Colonic mucosa (tissue), 4 donors: ENCODE measurements at regions not wholly inside any gene's neighbourhood (a gene's known extent, or its start where the extent isn't known, plus 50 kb on each side); places are given as distances from the start of the nearest gene placed in this dataset.
A peak's percentile ranks its signal among the peaks of the same experiment; 100 is the strongest.

Experiments
- DNase-seq: peaks from one replicate; pipeline ENCODE4 v3.0.0-alpha.2; 2020
- H3K27ac ChIP-seq: fragments of 200-600 bp; one replicate; pipeline ENCODE4 v1.8.0; 2021
- H3K27me3 ChIP-seq: fragments of 200-600 bp; one replicate; pipeline ENCODE4 v1.8.0; 2021
- H3K36me3 ChIP-seq: fragments of 200-600 bp; one replicate; pipeline ENCODE4 v1.8.0; 2021
- H3K4me1 ChIP-seq: fragments of 200-600 bp; one replicate; pipeline ENCODE4 v1.8.0; 2021; ENCODE audit warnings: mild to moderate bottlenecking
- H3K4me3 ChIP-seq: fragments of 200-600 bp; one replicate; pipeline ENCODE4 v1.8.0; 2021
- H3K9ac ChIP-seq, 2 donors: one replicate each; pipeline ENCODE4 v1.7.0; 2013; ENCODE audit warnings: control low read depth in 2 of 2, low read depth in 2 of 2, low read length in 2 of 2
- H3K9me3 ChIP-seq: fragments of 200-600 bp; one replicate; pipeline ENCODE4 v1.8.0; 2021
- CTCF ChIP-seq: fragments of 200-600 bp; IDR thresholded peaks from one replicate; pipeline ENCODE4 v1.8.0; 2022; ENCODE audit warnings: antibody characterized with exemption, mild to moderate bottlenecking
- intact Hi-C: fragments of 100-400 bp; cut with DNase I; formaldehyde crosslinking; loops from one replicate; pipeline ENCODE4 v1.14.1; 2022
- donor health status: healthy.
- donor health status: DM: no; HTN: no; CAD: no.
- donor health status: DM: no; HTN: no; CAD: no.

GRCh38 chr7:95669513-95669912, 73.2 kb upstream of the PDK4 start:
- Histone ChIP-seq H3K27me3 (no peaks in the 10 kb centered on the region), H3K9ac (no peak overlapping the region), H3K4me3 (no peak overlapping the region), H3K36me3 (no peaks in the 10 kb centered on the region), H3K27ac (no peak overlapping the region), H3K9me3 (no peaks in the 10 kb centered on the region), H3K4me1 (no peaks in the 10 kb centered on the region)
- TF ChIP-seq CTCF: no peak
- intact Hi-C loops: no loop called here
- DNase-seq: no peak

- H3K36me3 ChIP-seq: no peaks in the 10 kb centered on the region
- intact Hi-C loops: no loop called here
- no peak overlapping the region for H3K27ac ChIP-seq
- H3K27me3 ChIP-seq: no peaks in the 10 kb centered on the region
- no peak overlapping the region for H3K9ac ChIP-seq
- TF ChIP-seq CTCF: no peak
- H3K4me1 ChIP-seq: no peaks in the 10 kb centered on the region
- no peak for DNase-seq
- H3K4me3 ChIP-seq: no peak overlapping the region
- no peaks in the 10 kb centered on the region for H3K9me3 ChIP-seq
These were observed 72.2 kb upstream of the PDK4 start for GRCh38 chr7:95668504-95669018.

GRCh38 chr7:95662987-95663386, 66.7 kb upstream of the PDK4 start:
- Histone ChIP-seq H3K9me3 (no peaks in the 10 kb centered on the region), H3K9ac (no peak overlapping the region), H3K27ac (no peak overlapping the region), H3K27me3 (no peaks in the 10 kb centered on the region), H3K36me3 (no peaks in the 10 kb centered on the region), H3K4me1 (no peaks in the 10 kb centered on the region), H3K4me3 (no peak overlapping the region)
- DNase-seq: no peak
- intact Hi-C loops: no loop called here
- no peak for TF ChIP-seq CTCF

- intact Hi-C loops: no loop called here
- H3K27ac ChIP-seq: peak overlapping the region; percentile 7
- no peaks in the 10 kb centered on the region for H3K4me1 ChIP-seq
- H3K27me3 ChIP-seq: no peaks in the 10 kb centered on the region
- H3K4me3 ChIP-seq: no peak overlapping the region
- H3K9ac ChIP-seq: no peak overlapping the region
- no peaks in the 10 kb centered on the region for H3K9me3 ChIP-seq
- DNase-seq: peak; percentile 25
- no peak for TF ChIP-seq CTCF
- H3K36me3 ChIP-seq: no peaks in the 10 kb centered on the region
These were observed 63.7 kb upstream of the PDK4 start for GRCh38 chr7:95660023-95660434.

- Histone ChIP-seq H3K27me3 (no peaks in the 10 kb centered on the region), H3K36me3 (no peaks in the 10 kb centered on the region), H3K9ac (no peak overlapping the region), H3K27ac (no peak overlapping the region), H3K4me3 (no peak overlapping the region), H3K9me3 (no peaks in the 10 kb centered on the region), H3K4me1 (no peaks in the 10 kb centered on the region)
- no peak for TF ChIP-seq CTCF
- intact Hi-C loops: no loop called here
- DNase-seq: peak; percentile 36
These were observed 62.4 kb upstream of the PDK4 start for GRCh38 chr7:95658676-95659075.

GRCh38 chr7:95649546-95649945, 53.2 kb upstream of the PDK4 start:
- H3K4me1 ChIP-seq: no peaks in the 10 kb centered on the region
- H3K36me3 ChIP-seq: no peaks in the 10 kb centered on the region
- intact Hi-C loops: no loop called here
- no peak for TF ChIP-seq CTCF
- DNase-seq: no peak
- no peaks in the 10 kb centered on the region for H3K27me3 ChIP-seq
- H3K27ac ChIP-seq: no peak overlapping the region
- H3K9ac ChIP-seq: no peak overlapping the region
- no peak overlapping the region for H3K4me3 ChIP-seq
- no peaks in the 10 kb centered on the region for H3K9me3 ChIP-seq
